Sciatic nerve (tissue), 2 donors: ENCODE measurements at regions not wholly inside any gene's neighbourhood (a gene's known extent, or its start where the extent isn't known, plus 50 kb on each side); places are given as distances from the start of the nearest gene placed in this dataset.

Source experiments
- ATAC-seq: fragments of 200-7000 bp; cut with Tn5 transposase; one replicate; pipeline ENCODE4 v1.9.1; 2020; ENCODE audit warnings: mild to moderate bottlenecking, moderate library complexity
- DNase-seq: peaks from one replicate; pipeline ENCODE4 v3.0.0-alpha.2; 2020; ENCODE audit warnings: low spot score
- intact Hi-C: fragments of 100-400 bp; cut with DNase I; formaldehyde crosslinking; loops from one replicate; pipeline ENCODE4 v1.14.2; 2022
- donor health status: DM: no; HTN: no; CAD: no.
- donor health status: DM: no; HTN: no; CAD: no.

DNA sequence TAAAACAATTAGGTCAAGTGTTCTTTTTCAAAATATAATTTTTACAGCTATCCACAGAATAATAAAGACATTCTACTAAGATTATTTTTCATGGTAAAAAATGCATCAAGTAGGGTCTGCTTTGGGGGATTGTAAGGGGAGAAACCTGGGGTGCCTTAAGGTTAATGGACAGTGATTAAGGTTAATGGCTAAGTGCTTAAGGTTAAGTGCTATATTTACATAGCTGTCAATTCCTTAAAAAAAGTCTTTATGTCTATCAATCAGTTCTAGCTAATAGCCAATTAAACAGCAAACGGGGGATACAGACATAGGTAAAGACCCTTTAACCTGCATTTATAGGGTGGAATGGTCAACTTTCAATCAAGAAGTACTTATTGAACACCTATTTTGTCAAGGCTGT, 284.5 kb upstream of the SEMA3A start:
- no peak for ATAC-seq
- no peak for DNase-seq
- intact Hi-C loops, result no loop called here

DNA sequence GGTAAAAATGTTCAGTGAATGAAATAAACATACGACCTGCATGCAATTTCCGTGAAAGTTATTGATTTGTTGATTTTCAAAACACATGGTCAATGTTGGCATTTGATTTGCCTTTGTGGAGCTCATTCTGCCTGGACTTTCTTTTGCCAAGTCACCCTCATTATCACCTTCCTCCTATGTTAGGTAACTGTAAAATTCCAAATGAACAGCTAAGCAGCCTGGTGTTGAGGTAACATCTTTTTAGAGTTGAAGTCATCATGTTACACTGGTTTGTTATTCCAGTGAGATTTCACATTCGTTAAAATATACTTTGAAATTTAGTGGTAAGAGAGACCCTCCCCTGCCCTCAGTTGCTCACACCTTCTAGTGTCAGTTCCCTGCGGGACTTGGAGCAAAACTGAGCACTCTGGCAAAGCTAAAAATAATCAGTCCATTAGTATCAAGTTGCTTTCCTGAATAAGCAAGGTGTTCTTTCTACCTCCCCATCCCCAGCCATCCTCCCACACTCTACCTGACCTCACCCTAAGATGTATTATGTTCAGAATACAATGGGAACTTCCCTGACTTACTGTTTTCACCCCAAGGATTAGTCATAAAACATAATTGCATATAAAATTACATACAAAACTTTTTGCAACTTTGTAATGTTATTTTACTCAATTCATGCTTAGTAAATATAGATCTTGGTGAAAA, 283.3 kb upstream of the SEMA3A start:
- DNase-seq, result no peak
- no peak for ATAC-seq
- intact Hi-C loops, result no loop called here

DNA sequence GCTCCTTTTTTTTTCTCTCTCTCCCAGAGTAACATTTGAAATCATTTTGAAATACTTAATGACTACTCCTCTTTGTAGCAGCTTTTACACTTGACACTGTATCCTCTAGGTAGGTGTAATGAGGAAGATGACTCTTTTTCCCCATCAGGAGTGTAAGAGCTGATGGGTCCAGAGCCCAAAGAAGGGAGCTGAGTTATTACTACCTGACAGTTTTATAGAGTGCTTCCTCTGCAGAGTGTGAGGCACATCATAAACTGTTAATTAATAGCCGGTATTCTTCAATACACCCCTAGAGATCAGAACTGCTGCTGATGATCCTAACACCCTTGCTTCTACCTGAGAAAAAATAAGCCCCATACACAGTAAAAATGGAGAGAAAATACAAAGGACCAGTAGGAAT, 279.8 kb upstream of the SEMA3A start:
- ATAC-seq, result no peak
- DNase-seq, result no peak
- intact Hi-C loops, result no loop called here

DNA sequence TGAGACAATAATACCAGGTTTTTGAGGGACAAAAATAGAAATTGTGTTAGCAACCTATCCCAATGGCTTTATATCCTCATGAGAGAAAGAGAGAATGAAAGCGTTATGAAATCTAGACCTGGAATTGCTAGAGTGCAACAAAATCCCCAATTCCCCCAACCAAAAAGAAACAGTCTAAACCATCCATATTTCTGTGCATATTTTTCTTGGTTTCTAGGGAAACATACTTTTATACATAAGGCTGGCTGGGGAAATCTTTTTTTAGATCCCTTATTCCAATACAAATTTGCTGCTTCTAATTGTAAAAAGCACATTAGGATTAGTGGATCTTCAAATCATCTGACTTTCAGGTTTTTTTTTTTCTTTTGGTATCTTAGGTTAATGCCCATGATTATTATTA, 277.0 kb upstream of the SEMA3A start:
- ATAC-seq, result no peak
- intact Hi-C loops, result no loop called here

DNA sequence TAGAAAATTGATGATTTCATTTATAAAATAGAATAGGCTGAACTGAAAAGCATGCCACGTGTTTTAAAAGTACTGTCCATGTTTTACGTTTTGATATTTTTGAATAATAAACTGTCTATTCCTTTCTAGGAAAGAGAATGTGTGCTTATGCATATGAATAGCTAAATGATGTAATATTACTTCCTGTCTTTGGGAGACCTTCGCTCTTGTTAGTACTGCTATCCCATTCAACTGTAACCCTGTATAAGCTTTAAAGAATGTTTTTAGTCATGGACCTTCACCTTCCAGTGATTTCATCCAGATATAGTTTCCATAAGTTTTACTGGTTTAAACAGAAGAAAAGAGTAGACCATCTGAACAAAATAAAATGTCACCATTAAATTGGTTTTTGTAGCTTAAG, 274.4 kb upstream of the SEMA3A start:
- intact Hi-C loops, result no loop called here
- ATAC-seq (no peak), DNase-seq (no peak)

More for the DNA sequence above, 277.0 kb upstream of the SEMA3A start:
- DNase-seq, result no peak

DNA sequence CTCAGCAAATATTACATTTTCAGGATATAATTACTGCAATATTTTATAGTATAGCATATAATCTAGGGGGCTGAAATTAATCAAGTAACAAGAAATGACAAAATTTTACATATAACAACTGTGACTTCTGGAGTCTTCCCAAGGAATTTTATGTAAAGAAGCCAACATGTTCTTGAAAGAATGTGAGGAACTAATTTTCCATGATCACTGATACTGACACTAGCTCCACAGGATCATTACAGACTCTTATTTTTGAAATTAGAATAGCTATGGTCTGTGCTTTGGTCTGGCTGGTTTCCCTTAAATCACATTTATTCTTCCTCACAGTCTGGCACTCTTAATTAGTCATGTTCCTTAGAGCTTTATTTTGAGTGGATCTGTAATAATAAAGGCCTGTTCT, 267.7 kb upstream of the SEMA3A start:
- ATAC-seq (no peak), DNase-seq (no peak)
- intact Hi-C loops, result no loop called here

DNA sequence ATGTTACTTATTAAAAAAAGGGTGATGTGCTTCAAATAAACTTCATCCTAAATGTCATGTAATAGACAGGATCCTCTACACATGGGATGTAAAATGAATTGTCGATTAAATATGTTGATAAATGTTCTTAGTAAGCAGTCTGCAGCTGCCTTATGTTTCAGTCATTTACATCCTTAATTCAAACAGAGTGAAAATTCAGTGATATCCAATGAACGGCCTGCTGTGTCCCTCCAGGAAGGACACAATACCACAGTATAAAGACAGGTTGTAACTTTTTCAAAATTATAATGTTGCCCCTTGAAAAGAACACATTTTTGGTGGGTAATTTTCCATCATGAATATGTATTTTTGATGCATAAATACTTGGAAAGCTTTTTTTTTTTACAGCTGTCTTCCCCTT, 266.5 kb upstream of the SEMA3A start:
- no peak for DNase-seq
- intact Hi-C loops, result no loop called here
- no peak for ATAC-seq

DNA sequence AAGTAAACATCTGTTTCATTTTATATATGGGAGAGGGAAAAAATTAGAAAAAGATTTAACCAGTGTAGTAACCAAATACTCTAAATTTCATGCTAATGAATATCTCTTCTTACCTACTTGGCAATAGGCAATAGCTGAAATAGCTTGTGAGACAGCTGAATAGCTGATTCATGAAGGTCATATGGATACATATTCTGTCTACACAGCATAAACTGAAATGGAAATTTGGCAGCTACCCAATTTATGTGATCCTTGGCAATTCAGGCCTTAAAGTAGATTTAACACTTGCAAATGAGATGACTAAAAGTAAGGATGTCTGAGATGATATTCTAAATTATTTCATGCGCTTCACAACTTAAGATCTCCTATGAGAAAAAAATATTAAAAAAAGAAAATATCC, 261.2 kb upstream of the SEMA3A start:
- ATAC-seq (no peak), DNase-seq (no peak)
- intact Hi-C loops, result no loop called here

DNA sequence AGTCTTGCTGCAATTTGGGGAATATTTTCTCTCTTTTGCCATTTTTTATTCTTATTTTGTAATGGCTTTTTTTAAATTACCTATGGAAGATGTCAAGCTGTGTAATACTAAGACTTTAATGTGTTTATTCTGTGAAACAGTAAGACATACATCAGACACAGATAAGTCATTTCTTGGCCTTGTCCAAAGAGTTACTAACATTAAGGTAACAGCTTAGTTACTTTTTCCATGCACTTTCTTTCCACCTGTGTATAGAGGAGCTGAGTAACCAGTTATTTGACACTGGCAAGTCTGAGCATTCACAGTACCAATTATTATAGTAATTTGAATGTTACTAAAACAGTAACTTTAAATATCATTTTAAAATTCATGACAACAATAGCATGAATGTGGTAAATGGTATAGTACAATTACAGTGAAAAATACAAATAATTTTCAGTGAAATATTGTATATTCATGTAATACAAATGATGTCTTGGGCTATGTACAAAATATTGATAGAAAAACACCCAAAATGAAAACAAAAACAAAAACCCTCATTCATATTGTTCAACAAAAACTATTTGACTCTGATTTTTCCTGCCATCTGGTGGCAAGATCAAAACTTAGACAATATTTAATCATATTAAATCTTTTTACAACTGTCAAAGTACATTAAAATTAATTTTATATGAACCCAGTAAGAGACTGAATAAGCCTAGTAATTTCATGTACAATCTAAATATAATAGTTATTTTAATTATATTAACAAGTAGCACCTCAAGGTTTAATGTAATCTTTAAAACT, 259.8 kb upstream of the SEMA3A start:
- ATAC-seq, result no peak
- intact Hi-C loops, result loop anchor here (5.0 kb wide), 1 partner anchor 1152 kb away; no protein-coding TSS in a partner anchor
- no peak for DNase-seq

DNA sequence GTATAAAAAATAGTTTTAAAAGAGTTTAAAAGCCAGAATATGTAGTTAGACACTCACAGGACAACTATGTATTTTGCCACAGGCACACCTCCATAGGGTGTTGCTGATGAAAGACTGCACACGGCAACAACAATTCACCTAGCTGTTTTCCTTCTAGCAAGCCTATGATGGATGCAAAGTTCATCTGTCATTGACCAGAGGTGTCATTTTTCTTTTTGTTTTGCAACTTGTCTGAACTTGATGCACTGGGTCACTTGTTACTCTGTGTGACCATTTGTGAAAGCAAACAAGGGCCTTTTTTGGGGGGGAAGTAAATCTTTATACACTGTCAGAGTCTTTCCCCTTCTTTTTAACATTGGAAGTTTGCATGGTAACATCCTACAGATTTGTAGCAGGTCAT, 258.0 kb upstream of the SEMA3A start:
- intact Hi-C loops, result loop anchor here (5.0 kb wide), 1 partner anchor 1150 kb away; no protein-coding TSS in a partner anchor
- no peak for DNase-seq
- ATAC-seq, result no peak

DNA sequence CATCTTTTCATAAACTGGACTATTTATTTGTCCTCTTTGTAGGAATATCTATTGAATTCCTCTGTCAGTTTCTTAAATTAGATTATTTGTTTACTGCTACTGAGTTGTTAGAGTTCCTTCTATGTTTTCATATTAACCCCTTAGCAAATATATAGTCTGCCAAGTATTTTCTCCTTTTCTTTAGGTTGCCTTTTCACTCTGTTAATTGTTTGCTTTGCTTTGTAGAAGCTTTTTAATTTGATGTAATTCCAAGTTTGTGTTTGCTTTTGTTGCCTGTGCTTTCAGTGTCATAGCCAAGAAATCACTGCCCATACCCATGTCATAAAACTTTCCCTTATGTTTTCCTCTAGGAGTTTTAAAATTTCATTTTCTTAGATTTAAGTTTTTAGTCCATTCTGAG, 256.2 kb upstream of the SEMA3A start:
- no peak for ATAC-seq
- intact Hi-C loops, result loop anchor here (5.0 kb wide), 1 partner anchor 1148 kb away; no protein-coding TSS in a partner anchor
- no peak for DNase-seq

DNA sequence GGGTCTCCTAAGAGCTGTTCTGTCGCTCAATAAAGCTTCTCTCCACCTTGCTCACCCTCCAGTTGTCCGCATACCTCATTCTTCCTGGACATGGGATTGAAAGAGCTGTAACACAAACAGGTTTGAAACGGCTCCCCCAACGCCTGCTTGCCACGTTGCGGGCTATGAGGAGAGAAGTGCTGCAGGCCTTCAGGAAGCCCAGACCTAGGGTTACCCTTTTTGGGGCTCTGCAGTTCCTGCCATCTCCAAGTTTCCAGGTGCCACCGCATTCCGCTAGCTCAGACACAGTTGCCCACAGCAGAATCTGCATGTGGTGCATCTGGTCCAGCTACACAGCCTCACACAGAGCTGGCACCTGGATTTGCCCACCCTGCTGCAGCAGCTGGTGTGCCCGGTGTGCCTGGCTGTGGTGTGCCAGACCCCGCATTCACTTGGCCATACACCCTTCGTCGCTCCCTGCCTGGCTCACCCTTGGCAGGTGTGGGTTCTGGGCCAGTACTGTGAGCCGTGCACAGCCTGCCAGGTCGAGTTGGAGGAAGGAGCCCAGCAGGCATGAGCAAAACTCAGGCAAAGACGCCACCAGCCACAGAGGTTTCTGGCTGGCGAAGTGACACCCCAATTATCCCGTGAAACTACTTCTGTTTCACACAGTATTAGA, 253.2 kb upstream of the SEMA3A start:
- no peak for DNase-seq
- no peak for ATAC-seq
- intact Hi-C loops, result no loop called here

DNA sequence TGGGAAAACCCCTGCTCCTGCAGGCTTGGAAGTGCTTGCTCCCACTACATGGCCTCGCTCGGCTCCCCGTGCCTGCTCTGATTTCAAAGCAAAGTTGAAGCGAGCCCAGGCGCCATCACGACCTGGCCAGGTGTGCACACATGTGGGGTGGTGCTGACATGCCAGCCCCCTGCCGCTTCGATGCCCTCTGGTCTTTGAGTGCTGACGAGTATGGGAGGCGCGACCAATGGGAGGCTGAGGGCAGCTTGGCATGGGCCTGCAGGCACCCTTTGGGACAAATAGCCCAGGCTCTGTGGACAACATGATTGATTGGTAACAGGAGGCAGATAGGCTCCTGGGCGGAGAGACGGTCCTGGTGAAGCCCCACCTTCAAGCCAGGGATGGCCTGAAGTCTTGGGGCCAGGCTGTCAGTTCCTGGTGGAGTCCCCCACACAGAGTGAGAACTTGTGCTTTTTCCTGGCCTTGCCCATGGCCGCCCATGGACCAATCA, 252.4 kb upstream of the SEMA3A start:
- ATAC-seq, result no peak
- DNase-seq, result no peak
- intact Hi-C loops, result no loop called here

DNA sequence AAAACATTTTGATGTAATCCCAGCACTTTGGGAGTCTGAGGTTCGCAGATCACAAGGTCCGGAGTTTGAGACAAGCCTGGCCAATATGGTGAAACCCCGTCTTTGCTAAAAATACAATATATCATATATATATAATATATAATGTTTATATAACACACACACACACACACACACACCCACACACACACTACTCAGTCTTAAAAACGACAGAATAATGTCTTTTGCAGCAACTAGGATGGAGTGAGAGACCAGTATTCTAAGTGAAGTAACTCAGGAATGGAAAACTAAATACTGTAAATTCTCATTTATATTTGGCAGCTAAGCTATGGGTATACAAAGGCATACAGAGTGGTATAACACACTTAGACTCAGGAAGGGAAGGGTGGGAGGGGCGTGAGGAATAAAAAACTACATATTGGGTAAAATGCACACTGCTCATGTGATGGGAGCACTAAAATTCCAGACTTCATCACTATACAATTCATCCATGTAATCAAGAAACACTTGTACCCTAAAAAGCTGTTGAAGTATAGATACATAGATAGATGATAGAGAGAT, 231.2 kb upstream of the SEMA3A start:
- intact Hi-C loops, result no loop called here
- ATAC-seq (no peak), DNase-seq (no peak)

DNA sequence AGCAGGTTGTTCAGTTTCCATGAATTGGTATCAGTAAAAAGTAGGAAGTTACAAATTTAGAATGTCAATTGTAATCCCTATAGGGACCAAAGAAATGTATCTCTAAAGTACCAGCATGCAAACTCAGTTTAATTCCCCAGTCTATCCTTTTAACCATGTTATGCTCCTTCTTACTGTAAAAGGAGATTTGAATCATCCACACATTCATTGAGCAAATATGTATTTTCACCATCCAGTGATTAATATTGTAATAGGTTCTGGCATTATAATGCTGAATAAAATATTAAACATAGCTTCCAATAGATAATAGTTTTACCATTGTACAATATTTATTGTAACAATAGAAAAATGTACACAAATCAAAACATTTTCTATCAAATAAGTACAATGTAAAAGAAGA, 228.2 kb upstream of the SEMA3A start:
- intact Hi-C loops, result no loop called here
- no peak for DNase-seq
- ATAC-seq, result no peak

DNA sequence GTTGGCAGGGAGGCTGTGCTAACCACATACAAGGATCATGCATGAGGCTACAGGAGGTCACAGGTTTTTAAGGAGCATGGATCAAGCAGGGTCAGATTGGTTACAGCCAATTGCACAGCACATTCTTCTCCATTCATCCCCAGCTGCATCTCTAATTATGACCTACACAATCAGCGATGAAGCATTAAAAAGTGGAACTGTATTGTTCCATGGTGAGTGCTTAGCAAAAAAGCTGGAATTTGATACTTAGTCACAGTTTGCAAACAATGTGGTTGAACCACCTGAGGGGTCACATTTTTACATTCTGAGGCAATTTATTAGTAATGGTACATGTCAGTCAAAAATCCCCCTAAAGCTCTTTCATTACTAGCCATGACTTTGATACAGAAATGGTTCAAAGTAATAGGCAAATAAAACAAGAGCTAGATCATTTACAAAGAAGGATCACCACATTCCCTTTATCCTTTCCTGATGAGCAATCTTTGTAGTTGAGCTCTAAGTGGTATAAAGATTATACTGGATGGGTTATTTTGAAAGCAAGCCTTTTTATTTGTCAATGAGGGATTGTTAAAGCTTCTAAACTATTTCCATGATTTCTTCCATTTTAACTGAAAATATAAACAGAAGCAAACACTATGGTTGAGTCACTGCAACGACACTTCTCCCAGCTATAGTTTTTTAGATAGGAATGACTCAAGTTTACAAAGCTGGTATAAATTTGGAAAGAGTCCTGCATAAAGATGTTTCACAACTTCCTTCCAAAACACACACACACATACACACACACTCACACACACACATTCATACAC, 217.8 kb upstream of the SEMA3A start:
- no peak for ATAC-seq
- intact Hi-C loops, result no loop called here
- no peak for DNase-seq

DNA sequence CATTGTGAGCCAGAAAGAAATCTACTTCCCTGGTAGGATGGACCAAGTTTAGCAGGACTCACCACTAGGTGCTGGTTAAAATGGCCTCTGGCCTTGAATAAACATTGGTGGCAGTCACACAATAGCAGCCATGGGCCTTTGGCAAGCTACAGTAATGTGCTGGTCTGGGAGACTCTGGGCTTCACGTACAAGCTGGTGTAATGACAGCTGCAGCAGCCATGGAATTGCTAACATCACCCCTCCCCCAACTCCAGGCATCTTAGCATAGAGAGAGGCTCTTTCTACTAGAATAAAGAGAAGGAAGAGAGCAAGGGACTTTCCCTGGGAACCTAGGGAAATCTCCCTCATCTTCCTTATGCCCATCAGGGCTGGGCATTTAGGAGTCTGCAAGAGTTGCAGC, 205.1 kb upstream of the SEMA3A start:
- no peak for DNase-seq
- intact Hi-C loops, result no loop called here
- no peak for ATAC-seq

DNA sequence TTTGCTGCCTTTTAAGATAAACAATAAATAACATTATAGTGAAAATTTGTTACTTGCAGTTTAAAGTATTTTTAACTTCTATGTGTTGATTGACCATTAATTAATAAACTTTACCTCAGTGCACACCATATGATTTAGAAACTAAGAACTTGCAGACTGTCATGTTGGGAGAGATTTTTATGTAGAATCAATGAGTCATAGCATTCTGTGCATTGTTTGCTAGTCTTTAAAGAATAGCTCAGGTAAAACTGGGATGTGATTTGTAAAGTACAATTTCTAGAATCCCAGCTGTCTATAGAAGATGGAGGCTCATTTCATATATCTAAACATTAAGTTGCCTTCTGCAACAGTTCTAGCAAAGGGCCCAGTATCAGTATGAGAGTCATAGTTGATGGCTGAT, 199.6 kb upstream of the SEMA3A start:
- ATAC-seq (no peak), DNase-seq (no peak)
- intact Hi-C loops, result no loop called here

DNA sequence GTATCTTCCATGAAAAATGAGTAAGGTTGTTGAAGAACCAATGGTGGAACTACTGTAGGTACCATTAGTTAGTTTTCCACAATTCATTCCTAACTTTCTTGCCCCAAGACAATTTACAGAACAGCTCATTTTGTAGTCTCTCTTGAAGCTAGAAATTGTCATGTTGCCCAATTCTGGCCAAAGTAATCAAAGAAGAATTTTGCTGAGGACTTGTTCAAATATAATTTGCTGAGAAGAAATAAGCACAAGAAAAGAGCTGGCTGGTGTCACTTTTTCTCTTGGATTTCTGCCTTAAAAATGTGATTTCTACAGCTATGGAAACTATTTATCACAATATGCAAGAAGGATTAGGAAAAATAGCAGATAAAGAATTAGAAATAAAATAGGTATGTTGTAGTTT, 199.2 kb upstream of the SEMA3A start:
- intact Hi-C loops, result no loop called here
- DNase-seq, result no peak
- no peak for ATAC-seq
